Sigmoid colon (tissue), 4 donors: ENCODE measurements at regions not wholly inside any gene's neighbourhood (a gene's known extent, or its start where the extent isn't known, plus 50 kb on each side); places are given as distances from the start of the nearest gene placed in this dataset.

ENCODE experiments used
- CTCF ChIP-seq, 4 experiments: fragments of 450-650 bp in 3 of 4; fragments of 200-600 bp in 1 of 4; IDR thresholded peaks; one replicate each; pipeline ENCODE4 v1.5.1; 2016 to 2019; ENCODE audit warnings: antibody characterized with exemption in 4 of 4, mild to moderate bottlenecking in 3 of 4, moderate library complexity in 2 of 4
- EP300 ChIP-seq, 4 donors: sonication (generic); formaldehyde crosslinking; IDR thresholded peaks; one replicate each; pipeline ENCODE4 v1.6.1; 2017; ENCODE audit warnings: antibody characterized with exemption in 4 of 4
- POLR2A ChIP-seq, 2 donors: fragments of 450-650 bp; IDR thresholded peaks; one replicate each; pipeline ENCODE4 v1.6.1; 2016; ENCODE audit warnings: antibody characterized with exemption in 2 of 2, mild to moderate bottlenecking in 2 of 2, moderate library complexity in 2 of 2
- POLR2AphosphoS5 ChIP-seq, 4 donors: sonication (generic); formaldehyde crosslinking; IDR thresholded peaks; one replicate each; pipeline ENCODE4 v1.6.1; 2017; ENCODE audit warnings: antibody characterized with exemption in 4 of 4

GRCh38 chr13:85694992-85695391, 104.2 kb downstream of the SLITRK6 start:
- no peak for TF ChIP-seq CTCF (IDR thresholded peaks at IDR 0.05)
- no peak for TF ChIP-seq POLR2AphosphoS5 (IDR thresholded peaks at IDR 0.05)
- TF ChIP-seq POLR2A (IDR thresholded peaks at IDR 0.05): no peak
- TF ChIP-seq EP300 (IDR thresholded peaks at IDR 0.05): no peak
